ENCODE measurements at regions not wholly inside any gene's neighbourhood (a gene's known extent, or its start where the extent isn't known, plus 50 kb on each side); places are given as distances from the start of the nearest gene placed in this dataset.

GRCh38 chr17:65387322-65387721 lies 174.1 kb downstream of the AXIN2 start:
- TF ChIP-seq CTCF (optimal IDR thresholded peaks at IDR 0.05 in 1 of 3, IDR thresholded peaks at IDR 0.05 in 1 of 3, conservative IDR thresholded peaks at IDR 0.05 in 1 of 3; ENCODE audit: extremely low read depth in 1 of 3, insufficient read depth in 2 of 3, low read length in 3 of 3) (no peak), EZH2 (IDR thresholded peaks at IDR 0.05; ENCODE audit: low read length) (no peak)
